ENCODE measurements at regions not wholly inside any gene's neighbourhood (a gene's known extent, or its start where the extent isn't known, plus 50 kb on each side); places are given as distances from the start of the nearest gene placed in this dataset.
"Not testable (repeated sequence)": the region's sequence is repeated elsewhere in the genome, so short reads cannot be mapped to it uniquely, and the experiment has no call there.

- Histone ChIP-seq H3K27ac (no peak overlapping the region), H3K36me3 (ENCODE audit: insufficient read depth, low read length) (no peaks in the 10 kb centered on the region), H3K9me3 (ENCODE audit: low read depth, low read length) (no peaks in the 10 kb centered on the region), H3K9ac (ENCODE audit: insufficient read length) (no peak overlapping the region), H3K4me3 (no peak overlapping the region)
- no peak for TF ChIP-seq FOXP2 (optimal IDR thresholded peaks at IDR 0.05; ENCODE audit: control extremely low read depth, extremely low read length, insufficient read depth)
- TF ChIP-seq EZH2 (IDR thresholded peaks at IDR 0.05), result no peak
- no peak for TF ChIP-seq POLR2AphosphoS5 (IDR thresholded peaks at IDR 0.05; ENCODE audit: borderline replicate concordance, low read depth, low read length)
- no peak for DNase-seq (ENCODE audit: low read depth, low spot score)
Measured at GRCh38 chr4:12651876-12652275, 832.3 kb downstream of the RAB28 start.

GRCh38 chr4:12645732-12646131 is 838.4 kb downstream of the RAB28 start:
- Histone ChIP-seq H3K9me3 (ENCODE audit: low read depth, low read length) (no peaks in the 10 kb centered on the region), H3K9ac (ENCODE audit: insufficient read length) (no peak overlapping the region), H3K4me3 (no peak overlapping the region), H3K27ac (no peak overlapping the region), H3K36me3 (ENCODE audit: insufficient read depth, low read length) (no peaks in the 10 kb centered on the region)
- DNase-seq (ENCODE audit: low read depth, low spot score), result no peak
- TF ChIP-seq POLR2AphosphoS5 (IDR thresholded peaks at IDR 0.05; ENCODE audit: borderline replicate concordance, low read depth, low read length), result no peak
- TF ChIP-seq FOXP2 (optimal IDR thresholded peaks at IDR 0.05; ENCODE audit: control extremely low read depth, extremely low read length, insufficient read depth), result no peak
- TF ChIP-seq EZH2 (IDR thresholded peaks at IDR 0.05), result no peak

GRCh38 chr4:12644261-12644660 is 839.9 kb downstream of the RAB28 start:
- no peak for DNase-seq (ENCODE audit: low read depth, low spot score)
- no peak for TF ChIP-seq EZH2 (IDR thresholded peaks at IDR 0.05)
- TF ChIP-seq POLR2AphosphoS5 (IDR thresholded peaks at IDR 0.05; ENCODE audit: borderline replicate concordance, low read depth, low read length), result no peak
- TF ChIP-seq FOXP2 (optimal IDR thresholded peaks at IDR 0.05; ENCODE audit: control extremely low read depth, extremely low read length, insufficient read depth), result no peak
- no peaks in the 10 kb centered on the region for H3K9me3 ChIP-seq (ENCODE audit: low read depth, low read length)
- H3K36me3 ChIP-seq (ENCODE audit: insufficient read depth, low read length), result no peaks in the 10 kb centered on the region
- H3K4me3 ChIP-seq, result no peak overlapping the region
- H3K9ac ChIP-seq (ENCODE audit: insufficient read length), result no peak overlapping the region
- no peak overlapping the region for H3K27ac ChIP-seq

- H3K27ac ChIP-seq, result peak overlapping the region; percentile 95
- DNase-seq (ENCODE audit: low read depth, low spot score), result no peak
- peak overlapping the region; percentile 37 for H3K9ac ChIP-seq (ENCODE audit: insufficient read length)
- H3K9me3 ChIP-seq (ENCODE audit: low read depth, low read length), result no peaks in the 10 kb centered on the region
- TF ChIP-seq EZH2 (IDR thresholded peaks at IDR 0.05) (no peak), POLR2AphosphoS5 (IDR thresholded peaks at IDR 0.05; ENCODE audit: borderline replicate concordance, low read depth, low read length) (no peak), FOXP2 (optimal IDR thresholded peaks at IDR 0.05; ENCODE audit: control extremely low read depth, extremely low read length, insufficient read depth) (no peak)
- no peaks in the 10 kb centered on the region for H3K36me3 ChIP-seq (ENCODE audit: insufficient read depth, low read length)
- peak overlapping the region; percentile 33 for H3K4me3 ChIP-seq
Measured at GRCh38 chr4:12636191-12636590, 847.9 kb downstream of the RAB28 start.

- H3K9ac ChIP-seq (ENCODE audit: insufficient read length), result no peak overlapping the region
- peak overlapping the region; percentile 84 for H3K27ac ChIP-seq
- H3K9me3 ChIP-seq (ENCODE audit: low read depth, low read length), result no peaks in the 10 kb centered on the region
- no peak overlapping the region for H3K4me3 ChIP-seq
- no peak for DNase-seq (ENCODE audit: low read depth, low spot score)
- no peaks in the 10 kb centered on the region for H3K36me3 ChIP-seq (ENCODE audit: insufficient read depth, low read length)
- TF ChIP-seq FOXP2 (optimal IDR thresholded peaks at IDR 0.05; ENCODE audit: control extremely low read depth, extremely low read length, insufficient read depth), result no peak
- no peak; the same call in 1 of the 2 replicates for TF ChIP-seq POLR2AphosphoS5 (IDR thresholded peaks at IDR 0.05; ENCODE audit: borderline replicate concordance, low read depth, low read length)
- TF ChIP-seq EZH2 (IDR thresholded peaks at IDR 0.05), result no peak
Measured at GRCh38 chr4:12635629-12636028, 848.5 kb downstream of the RAB28 start.

GRCh38 chr4:12633053-12633651 is 851.0 kb downstream of the RAB28 start:
- Histone ChIP-seq H3K36me3 (ENCODE audit: insufficient read depth, low read length) (no peaks in the 10 kb centered on the region), H3K27ac (no peak overlapping the region), H3K4me3 (peak overlapping the region; percentile 30; the same call in 1 of the 2 replicates), H3K9me3 (ENCODE audit: low read depth, low read length) (no peaks in the 10 kb centered on the region), H3K9ac (ENCODE audit: insufficient read length) (no peak overlapping the region)
- DNase-seq (ENCODE audit: low read depth, low spot score), result no peak
- TF ChIP-seq EZH2 (IDR thresholded peaks at IDR 0.05) (no peak), FOXP2 (optimal IDR thresholded peaks at IDR 0.05; ENCODE audit: control extremely low read depth, extremely low read length, insufficient read depth) (no peak), POLR2AphosphoS5 (IDR thresholded peaks at IDR 0.05; ENCODE audit: borderline replicate concordance, low read depth, low read length) (no peak)

GRCh38 chr4:12615822-12616221 is 868.3 kb downstream of the RAB28 start:
- DNase-seq (ENCODE audit: low read depth, low spot score), result no peak
- no peak overlapping the region for H3K9ac ChIP-seq (ENCODE audit: insufficient read length)
- no peaks in the 10 kb centered on the region for H3K9me3 ChIP-seq (ENCODE audit: low read depth, low read length)
- H3K27ac ChIP-seq, result no peak overlapping the region
- no peaks in the 10 kb centered on the region for H3K36me3 ChIP-seq (ENCODE audit: insufficient read depth, low read length)
- no peak overlapping the region for H3K4me3 ChIP-seq
- TF ChIP-seq FOXP2 (optimal IDR thresholded peaks at IDR 0.05; ENCODE audit: control extremely low read depth, extremely low read length, insufficient read depth) (no peak), POLR2AphosphoS5 (IDR thresholded peaks at IDR 0.05; ENCODE audit: borderline replicate concordance, low read depth, low read length) (no peak), EZH2 (IDR thresholded peaks at IDR 0.05) (no peak)

GRCh38 chr4:12612876-12613275 is 871.3 kb downstream of the RAB28 start:
- Histone ChIP-seq H3K36me3 (ENCODE audit: insufficient read depth, low read length) (no peaks in the 10 kb centered on the region), H3K27ac (no peak overlapping the region), H3K4me3 (no peak overlapping the region), H3K9ac (ENCODE audit: insufficient read length) (no peak overlapping the region), H3K9me3 (ENCODE audit: low read depth, low read length) (no peaks in the 10 kb centered on the region)
- TF ChIP-seq POLR2AphosphoS5 (IDR thresholded peaks at IDR 0.05; ENCODE audit: borderline replicate concordance, low read depth, low read length), result no peak
- TF ChIP-seq FOXP2 (optimal IDR thresholded peaks at IDR 0.05; ENCODE audit: control extremely low read depth, extremely low read length, insufficient read depth), result no peak
- no peak for TF ChIP-seq EZH2 (IDR thresholded peaks at IDR 0.05)
- DNase-seq (ENCODE audit: low read depth, low spot score), result no peak

- H3K4me3 ChIP-seq; H3K9ac ChIP-seq (ENCODE audit: insufficient read length); DNase-seq (ENCODE audit: low read depth, low spot score); H3K9me3 ChIP-seq (ENCODE audit: low read depth, low read length); H3K36me3 ChIP-seq (ENCODE audit: insufficient read depth, low read length); H3K27ac ChIP-seq: not testable (repeated sequence)
Measured at GRCh38 chr4:12609212-12609875, 874.8 kb downstream of the RAB28 start.
